ENCODE measurements at regions not wholly inside any gene's neighbourhood (a gene's known extent, or its start where the extent isn't known, plus 50 kb on each side); places are given as distances from the start of the nearest gene placed in this dataset.
A peak's percentile ranks its signal among the peaks of the same experiment; 100 is the strongest.

DNA sequence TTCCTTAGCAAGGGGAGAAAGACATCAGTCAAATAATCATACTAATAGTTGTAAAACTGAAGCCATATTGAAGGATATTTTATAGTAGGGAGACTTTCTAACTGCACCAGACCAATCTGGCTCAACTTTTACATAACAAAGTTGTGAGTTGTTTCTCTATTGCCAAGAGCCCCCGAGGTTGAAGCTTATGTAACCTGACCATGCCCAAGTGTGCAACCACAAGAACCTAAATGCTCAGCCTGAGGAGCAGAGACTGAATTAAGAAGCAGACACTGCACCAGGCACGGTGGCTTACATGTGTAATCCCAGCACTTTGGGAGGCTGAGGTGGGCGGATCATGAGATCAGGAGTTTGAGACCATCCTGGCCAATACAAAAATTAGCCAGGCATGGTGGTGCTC lies 77.3 kb upstream of the ARMC3 start:
- TF ChIP-seq, protein P1, sequence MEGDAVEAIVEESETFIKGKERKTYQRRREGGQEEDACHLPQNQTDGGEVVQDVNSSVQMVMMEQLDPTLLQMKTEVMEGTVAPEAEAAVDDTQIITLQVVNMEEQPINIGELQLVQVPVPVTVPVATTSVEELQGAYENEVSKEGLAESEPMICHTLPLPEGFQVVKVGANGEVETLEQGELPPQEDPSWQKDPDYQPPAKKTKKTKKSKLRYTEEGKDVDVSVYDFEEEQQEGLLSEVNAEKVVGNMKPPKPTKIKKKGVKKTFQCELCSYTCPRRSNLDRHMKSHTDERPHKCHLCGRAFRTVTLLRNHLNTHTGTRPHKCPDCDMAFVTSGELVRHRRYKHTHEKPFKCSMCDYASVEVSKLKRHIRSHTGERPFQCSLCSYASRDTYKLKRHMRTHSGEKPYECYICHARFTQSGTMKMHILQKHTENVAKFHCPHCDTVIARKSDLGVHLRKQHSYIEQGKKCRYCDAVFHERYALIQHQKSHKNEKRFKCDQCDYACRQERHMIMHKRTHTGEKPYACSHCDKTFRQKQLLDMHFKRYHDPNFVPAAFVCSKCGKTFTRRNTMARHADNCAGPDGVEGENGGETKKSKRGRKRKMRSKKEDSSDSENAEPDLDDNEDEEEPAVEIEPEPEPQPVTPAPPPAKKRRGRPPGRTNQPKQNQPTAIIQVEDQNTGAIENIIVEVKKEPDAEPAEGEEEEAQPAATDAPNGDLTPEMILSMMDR (IDR thresholded peaks at IDR 0.05) = no peak
- no peak for TF ChIP-seq ZFX (IDR thresholded peaks at IDR 0.05; ENCODE audit: borderline replicate concordance)
- no peak overlapping the region for H3K27ac ChIP-seq

DNA sequence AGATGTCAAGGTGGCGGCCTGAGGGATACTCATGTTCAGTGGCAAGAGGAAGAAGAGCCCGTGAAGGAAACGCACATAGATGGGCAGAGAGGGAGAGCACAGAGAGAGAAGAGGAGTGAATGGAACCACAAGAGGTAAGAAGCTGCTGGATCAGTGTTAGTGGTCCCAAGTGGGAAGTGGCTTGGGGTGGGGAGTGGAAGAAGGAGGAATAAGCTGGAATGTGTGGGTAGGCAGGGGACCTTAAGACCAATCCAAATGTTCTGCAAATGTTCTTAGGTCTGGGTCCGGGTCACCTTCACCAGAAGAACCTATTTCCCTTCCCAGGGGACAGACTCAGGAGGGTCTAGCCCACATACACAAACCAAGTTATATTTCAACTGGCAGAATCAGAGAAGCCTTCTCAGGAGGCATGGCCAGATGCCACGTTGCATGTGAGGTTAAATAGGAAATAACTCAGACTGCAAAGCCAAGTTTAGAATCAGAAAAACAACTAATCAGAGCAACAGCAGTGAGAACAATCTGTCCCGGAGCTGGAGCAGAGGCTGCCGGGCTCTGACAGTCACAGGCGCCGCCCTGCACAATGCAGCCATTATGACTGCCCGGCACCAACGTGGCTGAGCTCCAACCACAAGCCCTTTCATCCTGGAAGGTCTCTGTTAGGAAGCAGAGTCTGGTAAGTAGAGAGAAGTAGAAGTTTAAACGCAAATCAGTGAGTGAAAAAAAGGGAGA lies 78.6 kb upstream of the ARMC3 start:
- TF ChIP-seq, protein P1 (IDR thresholded peaks at IDR 0.05) = no peak
- TF ChIP-seq ZFX (IDR thresholded peaks at IDR 0.05; ENCODE audit: borderline replicate concordance) = no peak
- H3K27ac ChIP-seq = peak overlapping the region; percentile 34

DNA sequence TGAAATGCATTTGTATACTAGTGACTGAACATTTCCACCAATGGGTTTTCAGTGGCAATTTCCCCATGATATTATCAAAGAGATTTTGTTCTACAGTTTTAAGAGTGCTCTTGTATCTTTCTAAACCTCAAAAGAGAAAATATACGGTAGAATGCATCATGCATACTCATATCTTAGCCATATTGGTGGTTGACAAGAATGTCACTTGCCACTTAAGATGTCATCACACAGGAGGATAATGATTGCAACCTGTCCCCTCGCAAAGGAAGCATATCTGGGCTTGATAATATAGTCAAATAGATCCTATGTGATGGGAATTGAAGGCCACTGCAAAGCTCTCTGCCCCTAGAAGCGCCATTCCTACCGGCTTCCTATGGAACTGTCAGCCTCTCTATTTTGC lies 79.3 kb upstream of the ARMC3 start:
- H3K27ac ChIP-seq = no peak overlapping the region
- TF ChIP-seq, protein P1 (IDR thresholded peaks at IDR 0.05) = no peak
- no peak for TF ChIP-seq ZFX (IDR thresholded peaks at IDR 0.05; ENCODE audit: borderline replicate concordance)

DNA sequence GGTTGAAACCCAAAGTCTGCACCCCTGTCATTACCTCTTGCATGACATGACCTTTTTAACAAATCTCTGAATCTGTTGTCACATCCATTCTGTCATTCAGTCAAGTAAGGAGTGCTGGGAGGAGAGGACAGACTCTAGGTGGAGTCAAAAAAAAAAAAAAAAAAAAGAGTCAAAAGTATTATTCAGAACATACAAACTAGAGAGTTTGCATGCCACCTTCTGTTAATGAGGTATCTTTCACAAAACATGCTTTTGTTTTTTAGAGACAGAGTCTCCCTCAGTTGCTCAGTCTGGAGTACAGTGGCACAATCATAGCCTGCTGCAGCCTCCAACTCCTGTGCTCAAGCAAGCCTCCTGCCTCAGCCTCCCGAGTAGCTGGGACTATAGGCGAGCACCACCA lies 81.6 kb upstream of the ARMC3 start:
- no peak overlapping the region for H3K27ac ChIP-seq
- TF ChIP-seq, protein P1 (IDR thresholded peaks at IDR 0.05) = no peak
- no peak for TF ChIP-seq ZFX (IDR thresholded peaks at IDR 0.05; ENCODE audit: borderline replicate concordance)

DNA sequence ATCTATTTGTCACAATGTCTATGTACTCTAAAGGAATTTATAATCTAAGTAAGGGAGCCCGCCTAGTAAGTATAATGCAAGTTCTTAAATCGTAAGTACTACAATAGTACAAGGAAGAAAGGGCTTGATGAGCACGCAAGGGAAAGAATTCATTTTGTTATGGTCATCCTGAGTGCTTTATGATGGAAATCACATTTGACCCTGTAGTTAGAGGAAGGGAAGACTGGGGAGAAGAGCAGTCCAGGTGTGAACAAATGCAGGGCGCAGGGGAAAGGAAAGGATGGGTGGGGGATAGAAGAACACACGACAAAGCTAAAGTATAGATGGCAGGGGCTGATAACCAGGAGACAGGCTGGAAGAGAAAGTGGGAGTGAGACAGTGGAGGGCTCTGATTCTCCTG lies 88.2 kb upstream of the ARMC3 start:
- H3K27ac ChIP-seq = no peak overlapping the region
- TF ChIP-seq ZFX (IDR thresholded peaks at IDR 0.05; ENCODE audit: borderline replicate concordance) = no peak
- TF ChIP-seq, protein P1 (IDR thresholded peaks at IDR 0.05) = no peak

DNA sequence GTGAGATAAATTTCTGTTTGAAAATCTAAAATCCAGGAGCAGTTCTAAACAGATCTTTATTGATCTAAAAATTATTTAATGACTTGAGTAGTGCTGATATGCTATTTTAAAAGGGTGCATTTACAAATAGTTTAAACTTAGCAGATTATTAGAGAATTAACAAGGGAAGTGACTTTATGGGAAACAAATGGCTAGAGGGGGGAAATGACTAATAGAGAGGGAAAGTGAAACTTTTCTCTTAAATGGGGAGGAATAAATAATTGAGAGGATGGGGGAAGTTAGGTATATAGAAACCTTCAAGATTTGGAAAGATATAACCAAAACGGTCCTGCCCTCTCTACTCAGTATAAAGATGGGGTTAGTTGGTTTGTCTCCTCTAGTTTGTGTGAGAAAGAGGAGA lies 90.1 kb upstream of the ARMC3 start:
- TF ChIP-seq, protein P1 (IDR thresholded peaks at IDR 0.05) = no peak
- TF ChIP-seq ZFX (IDR thresholded peaks at IDR 0.05; ENCODE audit: borderline replicate concordance) = no peak
- H3K27ac ChIP-seq = no peak overlapping the region

DNA sequence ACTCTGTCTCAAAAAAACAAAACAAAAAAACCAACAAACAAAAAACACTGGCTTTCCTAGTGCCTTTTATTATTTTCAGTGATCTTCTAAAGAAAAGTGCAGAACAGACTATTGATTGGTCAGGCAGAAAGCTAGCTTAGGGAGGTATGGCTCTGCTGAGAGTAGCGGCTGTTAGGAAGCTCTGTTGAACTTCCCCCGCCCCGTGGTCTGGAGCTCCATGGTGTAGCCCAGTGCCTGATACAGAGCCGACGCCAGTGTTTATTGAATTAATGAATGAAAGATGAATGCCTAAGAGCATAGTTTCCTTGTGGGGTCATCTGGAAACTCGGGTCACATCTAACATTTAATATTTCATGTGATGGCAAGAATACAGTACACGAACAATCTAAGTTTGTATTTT lies 90.5 kb upstream of the ARMC3 start:
- H3K27ac ChIP-seq = no peak overlapping the region
- TF ChIP-seq, protein P1 (IDR thresholded peaks at IDR 0.05) = no peak
- TF ChIP-seq ZFX (IDR thresholded peaks at IDR 0.05; ENCODE audit: borderline replicate concordance) = no peak

All from 22Rv1 (cell line).